PFSK-1 (cell line): ENCODE measurements at regions not wholly inside any gene's neighbourhood (a gene's known extent, or its start where the extent isn't known, plus 50 kb on each side); places are given as distances from the start of the nearest gene placed in this dataset.

Experiments
- FOXP2 ChIP-seq: optimal IDR thresholded peaks from 2 replicates; pipeline ENCODE3; 2011; ENCODE audit warnings: borderline replicate concordance, control low read depth, inconsistent platforms; ENCODE audit not compliant: insufficient read depth; ENCODE audit errors: extremely low read length, extremely low read depth
- POLR2AphosphoS5 ChIP-seq: IDR thresholded peaks from 2 replicates; pipeline ENCODE4 v1.6.1; 2012; ENCODE audit warnings: low read depth, mild to moderate bottlenecking, control low read depth, low read length, moderate library complexity
- SIN3A ChIP-seq: IDR thresholded peaks from 2 replicates; pipeline ENCODE4 v1.6.1; 2012; ENCODE audit warnings: mild to moderate bottlenecking, low read length, moderate library complexity, borderline replicate concordance; ENCODE audit not compliant: insufficient read depth
- TAF1 ChIP-seq: IDR thresholded peaks from 2 replicates; pipeline ENCODE4 v1.6.1; 2012; ENCODE audit warnings: low read length, control low read depth, borderline replicate concordance; ENCODE audit not compliant: insufficient read depth
- TF ChIP-seq, protein P1 (sequence below), 2 experiments: IDR thresholded peaks; 2 replicates each; pipeline versions ENCODE4 v1.6.1 to v1.8.0; 2011 to 2012; ENCODE audit warnings: low read depth in 2 of 2, low read length in 2 of 2, control low read depth in 1 of 2, inconsistent platforms in 1 of 2, mild to moderate bottlenecking in 1 of 2, moderate library complexity in 1 of 2; ENCODE audit not compliant: insufficient read depth in 1 of 2

DNA sequence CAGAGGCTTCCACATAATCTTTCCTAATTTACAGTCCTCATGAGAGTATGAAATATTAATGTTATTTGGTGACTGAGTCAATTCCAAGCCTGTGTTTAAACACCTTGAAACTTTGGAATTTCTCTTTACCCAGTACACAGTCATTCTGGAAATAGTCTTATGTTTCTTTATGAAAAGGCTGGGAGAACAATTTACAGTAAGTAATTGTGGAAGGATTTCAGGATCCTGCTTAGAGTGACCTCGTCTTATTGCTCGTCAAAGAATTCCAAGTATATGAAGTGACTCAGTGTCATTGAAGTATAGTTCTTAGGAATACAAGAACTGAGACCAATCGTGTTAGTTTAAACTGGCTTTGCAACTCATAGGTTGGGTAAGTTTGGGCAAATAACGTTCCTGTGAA is 634.2 kb downstream of the SLC16A7 start:
- TF ChIP-seq TAF1, result no peak
- TF ChIP-seq SIN3A, result no peak
- TF ChIP-seq, protein P1, sequence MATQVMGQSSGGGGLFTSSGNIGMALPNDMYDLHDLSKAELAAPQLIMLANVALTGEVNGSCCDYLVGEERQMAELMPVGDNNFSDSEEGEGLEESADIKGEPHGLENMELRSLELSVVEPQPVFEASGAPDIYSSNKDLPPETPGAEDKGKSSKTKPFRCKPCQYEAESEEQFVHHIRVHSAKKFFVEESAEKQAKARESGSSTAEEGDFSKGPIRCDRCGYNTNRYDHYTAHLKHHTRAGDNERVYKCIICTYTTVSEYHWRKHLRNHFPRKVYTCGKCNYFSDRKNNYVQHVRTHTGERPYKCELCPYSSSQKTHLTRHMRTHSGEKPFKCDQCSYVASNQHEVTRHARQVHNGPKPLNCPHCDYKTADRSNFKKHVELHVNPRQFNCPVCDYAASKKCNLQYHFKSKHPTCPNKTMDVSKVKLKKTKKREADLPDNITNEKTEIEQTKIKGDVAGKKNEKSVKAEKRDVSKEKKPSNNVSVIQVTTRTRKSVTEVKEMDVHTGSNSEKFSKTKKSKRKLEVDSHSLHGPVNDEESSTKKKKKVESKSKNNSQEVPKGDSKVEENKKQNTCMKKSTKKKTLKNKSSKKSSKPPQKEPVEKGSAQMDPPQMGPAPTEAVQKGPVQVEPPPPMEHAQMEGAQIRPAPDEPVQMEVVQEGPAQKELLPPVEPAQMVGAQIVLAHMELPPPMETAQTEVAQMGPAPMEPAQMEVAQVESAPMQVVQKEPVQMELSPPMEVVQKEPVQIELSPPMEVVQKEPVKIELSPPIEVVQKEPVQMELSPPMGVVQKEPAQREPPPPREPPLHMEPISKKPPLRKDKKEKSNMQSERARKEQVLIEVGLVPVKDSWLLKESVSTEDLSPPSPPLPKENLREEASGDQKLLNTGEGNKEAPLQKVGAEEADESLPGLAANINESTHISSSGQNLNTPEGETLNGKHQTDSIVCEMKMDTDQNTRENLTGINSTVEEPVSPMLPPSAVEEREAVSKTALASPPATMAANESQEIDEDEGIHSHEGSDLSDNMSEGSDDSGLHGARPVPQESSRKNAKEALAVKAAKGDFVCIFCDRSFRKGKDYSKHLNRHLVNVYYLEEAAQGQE (IDR thresholded peaks at IDR 0.05; ENCODE audit: insufficient read depth in 1 of 2, low read depth in 2 of 2, low read length in 2 of 2), result no peak

DNA sequence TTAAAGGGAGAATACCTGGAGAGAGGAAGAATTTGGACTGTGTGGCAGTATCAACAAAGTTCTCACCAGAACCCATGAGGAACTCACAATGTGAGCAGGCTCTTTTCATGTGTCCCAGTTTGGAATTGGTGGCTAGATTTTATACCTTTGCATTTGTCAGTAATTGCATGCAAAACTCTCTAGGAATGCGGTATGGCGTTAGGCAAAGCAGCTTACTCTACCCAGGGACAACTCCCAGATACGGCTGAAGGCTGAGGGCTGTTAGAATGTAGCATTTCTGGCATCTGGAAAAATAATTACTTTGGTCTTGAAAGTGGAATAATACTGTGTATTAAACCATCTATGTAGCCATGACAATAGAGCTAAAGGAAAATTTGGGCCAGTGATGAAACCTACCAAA is 635.5 kb downstream of the SLC16A7 start:
- TF ChIP-seq SIN3A (no peak), FOXP2 (no peak)

DNA sequence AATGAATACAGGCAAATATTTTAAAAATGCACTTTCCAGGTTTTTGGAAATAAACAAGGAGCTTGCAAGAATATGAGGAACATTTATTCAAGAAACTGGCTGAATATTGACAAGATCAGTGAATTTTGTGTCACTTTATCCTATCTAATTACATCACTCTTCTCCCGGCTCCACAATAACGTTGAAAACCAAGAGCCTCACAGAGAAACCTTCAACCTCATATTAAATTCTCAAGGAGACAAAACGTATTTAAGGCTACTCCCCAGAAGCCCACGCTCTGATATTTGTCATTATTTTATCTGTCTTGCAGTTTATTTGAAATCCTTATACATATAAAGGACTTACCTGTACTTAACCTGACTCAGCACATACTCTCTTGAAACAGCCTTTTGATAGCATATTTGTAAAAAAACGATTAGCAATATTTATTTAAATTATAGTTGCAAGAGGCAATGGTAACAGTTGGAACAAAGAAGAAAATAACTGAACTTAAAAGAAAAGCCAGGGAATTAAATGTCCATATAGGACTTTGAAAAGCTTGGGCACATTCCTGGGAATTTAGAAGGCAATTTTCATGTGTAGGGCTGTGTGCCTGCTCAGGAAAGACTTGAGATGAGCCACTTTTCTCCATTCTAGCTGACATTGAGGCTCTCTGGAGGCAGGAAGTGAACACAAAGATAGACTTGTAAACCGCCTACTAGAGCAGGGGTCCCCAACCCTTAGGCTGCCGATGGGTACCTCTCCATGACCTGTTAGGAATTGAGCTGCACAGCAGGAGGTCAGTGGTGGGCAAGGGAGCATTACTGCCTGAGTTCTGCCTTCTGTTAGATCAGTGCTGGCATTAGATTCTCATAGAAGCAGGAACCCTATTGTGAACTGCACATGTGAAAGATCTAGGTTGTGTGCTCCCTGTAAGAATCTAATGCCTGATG is 636.4 kb downstream of the SLC16A7 start:
- TF ChIP-seq POLR2AphosphoS5, result no peak
- TF ChIP-seq, protein P1 (IDR thresholded peaks at IDR 0.05; ENCODE audit: insufficient read depth in 1 of 2, low read depth in 2 of 2, low read length in 2 of 2), result no peak
- TF ChIP-seq TAF1, result no peak
- no peak for TF ChIP-seq FOXP2
- TF ChIP-seq SIN3A, result no peak

DNA sequence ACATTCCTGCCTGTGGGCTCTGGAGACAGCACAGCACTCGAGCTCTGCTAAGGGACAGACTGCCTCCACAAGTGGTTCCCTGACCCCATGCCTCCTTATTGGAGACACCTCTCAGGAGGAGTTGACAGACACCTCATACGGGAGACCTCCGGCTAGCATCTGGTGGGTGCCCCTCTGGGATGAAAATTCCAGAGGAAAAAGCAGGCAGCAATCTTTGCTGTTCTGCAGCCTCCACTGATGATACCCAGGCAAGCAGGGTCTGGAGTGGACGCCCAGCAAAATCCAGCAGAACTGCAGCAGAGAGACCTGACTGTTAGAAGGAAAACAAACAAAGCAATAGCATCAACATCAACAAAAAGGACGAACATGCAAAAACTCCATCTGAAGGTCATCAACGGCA is 639.4 kb downstream of the SLC16A7 start:
- TF ChIP-seq TAF1 (no peak), FOXP2 (no peak), SIN3A (no peak), POLR2AphosphoS5 (no peak)
- TF ChIP-seq, protein P1 (IDR thresholded peaks at IDR 0.05; ENCODE audit: insufficient read depth in 1 of 2, low read depth in 2 of 2, low read length in 2 of 2), result no peak

DNA sequence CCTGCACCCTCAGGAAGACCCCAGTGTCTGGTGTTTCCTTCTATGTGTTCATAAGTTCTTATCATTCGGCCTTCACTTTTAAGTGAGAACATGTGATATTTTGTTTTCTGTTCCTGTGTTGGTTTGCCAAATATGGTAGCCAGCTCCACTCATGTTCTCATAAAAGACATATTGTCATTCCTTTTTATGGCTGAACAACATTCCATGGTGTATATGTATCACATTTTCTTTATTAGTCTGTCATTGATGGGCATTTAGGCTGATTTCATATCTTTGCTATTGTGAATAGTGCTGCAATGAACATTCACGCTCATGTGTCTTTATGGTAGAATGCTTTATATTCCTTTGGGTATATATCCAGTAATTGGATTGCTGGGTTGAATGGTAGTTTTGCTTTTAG is 645.1 kb downstream of the SLC16A7 start:
- TF ChIP-seq POLR2AphosphoS5 (no peak), FOXP2 (no peak), SIN3A (no peak), TAF1 (no peak)
- TF ChIP-seq, protein P1 (IDR thresholded peaks at IDR 0.05; ENCODE audit: insufficient read depth in 1 of 2, low read depth in 2 of 2, low read length in 2 of 2), result no peak
